Fibroblast of lung (primary cell): ENCODE measurements at regions not wholly inside any gene's neighbourhood (a gene's known extent, or its start where the extent isn't known, plus 50 kb on each side); places are given as distances from the start of the nearest gene placed in this dataset.
"Not testable (repeated sequence)": the region's sequence is repeated elsewhere in the genome, so short reads cannot be mapped to it uniquely, and the experiment has no call there.

Experiments used
- CTCF ChIP-seq, 2 donors: IDR thresholded peaks in 1 of 2; conservative IDR thresholded peaks in 1 of 2; 1 replicate in 1 of 2; 2 replicates in 1 of 2; pipeline ENCODE4 v1.5.1; 2011 to 2012; ENCODE audit warnings: low read length in 2 of 2, control low read depth in 1 of 2, inconsistent platforms in 1 of 2, low read depth in 1 of 2, mild to moderate bottlenecking in 1 of 2
- EZH2 ChIP-seq: IDR thresholded peaks from 2 replicates; pipeline ENCODE4 v1.5.1; 2012; ENCODE audit warnings: low read length, control low read depth, mild to moderate bottlenecking; ENCODE audit errors: missing control alignments

- not testable (repeated sequence) for TF ChIP-seq EZH2; CTCF (conservative IDR thresholded peaks at IDR 0.05 in 1 of 2, IDR thresholded peaks at IDR 0.05 in 1 of 2; ENCODE audit: low read depth in 1 of 2, low read length in 2 of 2)
These were observed 223.2 kb downstream of the MEX3B start for GRCh38 chr15:81822587-81822986.
